K562 (cell line): ENCODE measurements at regions not wholly inside any gene's neighbourhood (a gene's known extent, or its start where the extent isn't known, plus 50 kb on each side); places are given as distances from the start of the nearest gene placed in this dataset.

Experiments used
- CEBPG ChIP-seq, 3 experiments: fragments of 200-800 bp in 1 of 3; sonication (Bioruptor generic) in 1 of 3; sonication (generic) in 1 of 3; formaldehyde crosslinking in 1 of 3; IDR thresholded peaks in 2 of 3; conservative IDR thresholded peaks in 1 of 3; 2 replicates each; pipeline versions ENCODE4 v1.6.1 to v1.8.0; 2016 to 2022; ENCODE audit warnings: missing compliant biosample characterization in 2 of 3, missing genetic modification characterization in 2 of 3, mild to moderate bottlenecking in 1 of 3, missing genetic modification reagents in 1 of 3
- PHF21A ChIP-seq: fragments of 450-650 bp; IDR thresholded peaks from 2 replicates; pipeline ENCODE4 v1.6.1; 2017; ENCODE audit warnings: low read depth, borderline replicate concordance
- SMARCC2 ChIP-seq: fragments of 450-650 bp; IDR thresholded peaks from 2 replicates; pipeline ENCODE4 v1.6.1; 2017; ENCODE audit warnings: antibody characterized with exemption, moderate library complexity, mild to moderate bottlenecking, low read depth
- SP2 ChIP-seq: IDR thresholded peaks from 2 replicates; pipeline ENCODE4 v1.6.1; 2011; ENCODE audit warnings: mild to moderate bottlenecking, low read depth, low read length, moderate library complexity; ENCODE audit not compliant: poor library complexity, severe bottlenecking; ENCODE audit errors: extremely low read depth
- TF ChIP-seq, protein P1 (sequence below), 3 experiments: IDR thresholded peaks in 2 of 3; conservative IDR thresholded peaks in 1 of 3; 2 replicates each; pipeline ENCODE4 v1.5.1; 2011 to 2012; ENCODE audit warnings: low read length in 3 of 3, mild to moderate bottlenecking in 3 of 3, control low read depth in 2 of 3, improper control_type of control experiment in 1 of 3, inconsistent platforms in 1 of 3, low read depth in 1 of 3, mixed read lengths in 1 of 3, moderate library complexity in 1 of 3; ENCODE audit not compliant: insufficient read depth in 2 of 3

DNA sequence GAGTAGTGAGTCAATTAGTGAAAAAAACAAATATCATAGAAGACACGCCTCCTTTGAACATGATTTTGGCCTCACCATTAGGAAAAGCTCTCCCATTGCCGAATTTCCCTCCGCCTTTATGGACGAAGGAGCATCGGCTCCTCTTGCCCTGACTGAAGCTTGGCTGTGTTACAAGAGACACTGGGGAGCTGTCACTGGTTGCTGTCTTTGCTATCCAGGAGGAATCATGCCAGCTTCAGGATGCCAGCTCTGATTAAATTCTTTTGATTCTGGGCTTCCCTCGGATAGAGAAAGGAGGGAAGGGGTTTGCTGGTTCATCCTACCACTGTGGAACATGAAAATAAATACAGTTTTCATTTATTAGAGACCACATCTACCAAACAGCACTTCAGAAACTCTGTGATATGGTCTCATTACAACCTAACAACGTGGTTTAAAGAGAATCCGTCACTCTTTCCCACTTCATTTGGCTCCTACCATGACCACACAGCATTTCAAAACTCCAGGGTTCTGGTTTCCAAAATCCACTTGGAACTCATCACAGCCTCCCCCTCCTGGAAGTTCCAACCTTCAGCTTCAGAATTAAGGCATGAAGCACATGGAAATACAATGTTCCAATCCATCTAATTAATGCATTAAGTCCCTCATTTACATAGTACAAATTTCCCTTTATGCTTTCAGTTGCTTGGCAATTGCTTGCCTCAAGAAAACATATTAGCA lies 446.0 kb downstream of the EFNB2 start:
- TF ChIP-seq, protein P1, sequence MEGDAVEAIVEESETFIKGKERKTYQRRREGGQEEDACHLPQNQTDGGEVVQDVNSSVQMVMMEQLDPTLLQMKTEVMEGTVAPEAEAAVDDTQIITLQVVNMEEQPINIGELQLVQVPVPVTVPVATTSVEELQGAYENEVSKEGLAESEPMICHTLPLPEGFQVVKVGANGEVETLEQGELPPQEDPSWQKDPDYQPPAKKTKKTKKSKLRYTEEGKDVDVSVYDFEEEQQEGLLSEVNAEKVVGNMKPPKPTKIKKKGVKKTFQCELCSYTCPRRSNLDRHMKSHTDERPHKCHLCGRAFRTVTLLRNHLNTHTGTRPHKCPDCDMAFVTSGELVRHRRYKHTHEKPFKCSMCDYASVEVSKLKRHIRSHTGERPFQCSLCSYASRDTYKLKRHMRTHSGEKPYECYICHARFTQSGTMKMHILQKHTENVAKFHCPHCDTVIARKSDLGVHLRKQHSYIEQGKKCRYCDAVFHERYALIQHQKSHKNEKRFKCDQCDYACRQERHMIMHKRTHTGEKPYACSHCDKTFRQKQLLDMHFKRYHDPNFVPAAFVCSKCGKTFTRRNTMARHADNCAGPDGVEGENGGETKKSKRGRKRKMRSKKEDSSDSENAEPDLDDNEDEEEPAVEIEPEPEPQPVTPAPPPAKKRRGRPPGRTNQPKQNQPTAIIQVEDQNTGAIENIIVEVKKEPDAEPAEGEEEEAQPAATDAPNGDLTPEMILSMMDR (IDR thresholded peaks at IDR 0.05 in 2 of 3, conservative IDR thresholded peaks at IDR 0.05 in 1 of 3; ENCODE audit: insufficient read depth in 2 of 3, low read depth in 1 of 3, low read length in 3 of 3) = no peak
- TF ChIP-seq SP2 = no peak
- no peak for TF ChIP-seq PHF21A
- no peak for TF ChIP-seq SMARCC2
- no peak for TF ChIP-seq CEBPG (CRISPR knock-in tag; IDR thresholded peaks at IDR 0.05)
- TF ChIP-seq CEBPG (tag; conservative IDR thresholded peaks at IDR 0.05 in 1 of 2, IDR thresholded peaks at IDR 0.05 in 1 of 2) = no peak
